Duodenal mucosa (tissue), 2 donors: ENCODE measurements at regions not wholly inside any gene's neighbourhood (a gene's known extent, or its start where the extent isn't known, plus 50 kb on each side); places are given as distances from the start of the nearest gene placed in this dataset.

Experiments
- H3K27ac ChIP-seq: one replicate; pipeline ENCODE4 v1.7.0; 2013; ENCODE audit warnings: low read depth, low read length
- H3K27me3 ChIP-seq, 2 donors: one replicate each; pipeline ENCODE4 v1.7.0; 2013; ENCODE audit warnings: low read length in 2 of 2, control low read depth in 1 of 2; ENCODE audit not compliant: insufficient read depth in 2 of 2, control insufficient read depth in 1 of 2
- H3K36me3 ChIP-seq, 2 donors: one replicate each; pipeline ENCODE4 v1.7.0; 2013; ENCODE audit warnings: low read length in 2 of 2, control low read depth in 1 of 2; ENCODE audit not compliant: insufficient read depth in 2 of 2, control insufficient read depth in 1 of 2
- H3K4me1 ChIP-seq, 2 donors: one replicate each; pipeline ENCODE4 v1.7.0; 2013; ENCODE audit warnings: low read length in 2 of 2, control low read depth in 1 of 2; ENCODE audit not compliant: insufficient read depth in 2 of 2, control insufficient read depth in 1 of 2
- H3K4me3 ChIP-seq, 2 donors: one replicate each; pipeline ENCODE4 v1.7.0; 2013; ENCODE audit warnings: low read length in 2 of 2, low read depth in 1 of 2
- H3K9ac ChIP-seq, 2 donors: one replicate each; pipeline ENCODE4 v1.7.0; 2013; ENCODE audit warnings: low read length in 2 of 2, low read depth in 1 of 2
- H3K9me3 ChIP-seq, 2 donors: one replicate each; pipeline ENCODE4 v1.7.0; 2013; ENCODE audit warnings: low read length in 2 of 2, control low read depth in 1 of 2; ENCODE audit not compliant: control insufficient read depth in 1 of 2

GRCh38 chr13:106433066-106433465 is 102.4 kb downstream of the EFNB2 start:
- no peak overlapping the region for H3K9ac ChIP-seq
- H3K36me3 ChIP-seq, result no peaks in the 10 kb centered on the region
- no peak overlapping the region for H3K27ac ChIP-seq
- no peaks in the 10 kb centered on the region for H3K9me3 ChIP-seq
- no peak overlapping the region for H3K4me3 ChIP-seq
- H3K4me1 ChIP-seq, result no peaks in the 10 kb centered on the region
- H3K27me3 ChIP-seq, result no peaks in the 10 kb centered on the region

DNA sequence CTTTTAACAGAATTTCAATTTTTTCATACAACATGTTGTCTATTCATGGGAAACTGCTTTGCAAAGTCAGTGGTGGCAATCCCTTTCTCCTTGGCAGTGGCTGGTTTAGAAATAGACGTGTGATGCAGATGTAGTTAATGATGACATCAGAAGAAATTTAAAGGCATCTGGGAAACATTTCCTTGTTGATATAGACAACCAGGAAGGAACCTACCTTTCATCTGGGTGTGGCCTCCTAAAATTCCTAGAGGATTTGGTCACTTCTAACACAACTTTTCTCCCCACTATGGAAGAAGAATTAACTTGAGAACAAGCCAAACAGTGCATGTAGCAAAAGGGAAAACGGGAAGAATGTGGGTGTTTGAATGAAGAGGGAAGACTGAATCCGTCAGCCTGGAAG is 102.8 kb downstream of the EFNB2 start:
- Histone ChIP-seq H3K27ac (no peak overlapping the region), H3K4me1 (no peaks in the 10 kb centered on the region), H3K9me3 (no peaks in the 10 kb centered on the region), H3K4me3 (no peak overlapping the region), H3K9ac (no peak overlapping the region), H3K27me3 (no peaks in the 10 kb centered on the region), H3K36me3 (no peaks in the 10 kb centered on the region)

- Histone ChIP-seq H3K36me3 (no peaks in the 10 kb centered on the region), H3K4me3 (no peak overlapping the region), H3K9ac (no peak overlapping the region)
These were observed 108.6 kb downstream of the EFNB2 start for GRCh38 chr13:106426909-106427308.

DNA sequence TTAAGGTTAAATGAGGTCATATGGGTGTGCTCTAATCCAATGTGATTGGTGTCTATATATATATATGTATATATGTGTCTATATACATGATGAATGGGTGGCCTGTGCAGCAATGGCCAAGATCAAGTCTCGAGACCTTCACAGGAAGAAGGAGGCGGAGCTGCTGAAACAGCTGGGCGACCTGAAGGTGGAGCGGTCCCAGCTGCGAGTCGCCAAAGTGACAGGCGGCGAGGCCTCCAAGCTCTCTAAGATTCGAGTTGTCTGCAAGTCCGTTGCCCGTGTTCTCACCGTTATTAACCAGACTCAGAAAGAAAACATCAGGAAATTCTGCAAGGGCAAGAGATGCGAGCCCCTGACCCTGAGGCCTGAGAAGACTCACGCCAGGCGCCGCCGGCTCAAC is 109.8 kb downstream of the EFNB2 start:
- Histone ChIP-seq H3K27ac (no peak overlapping the region), H3K27me3 (no peaks in the 10 kb centered on the region), H3K9me3 (no peaks in the 10 kb centered on the region), H3K36me3 (no peaks in the 10 kb centered on the region), H3K4me1 (no peaks in the 10 kb centered on the region), H3K9ac (no peak overlapping the region), H3K4me3 (no peak overlapping the region)

More at GRCh38 chr13:106426909-106427308, 108.6 kb downstream of the EFNB2 start:
- no peaks in the 10 kb centered on the region for H3K9me3 ChIP-seq
- H3K27ac ChIP-seq, result no peak overlapping the region
- no peaks in the 10 kb centered on the region for H3K27me3 ChIP-seq
- no peaks in the 10 kb centered on the region for H3K4me1 ChIP-seq

DNA sequence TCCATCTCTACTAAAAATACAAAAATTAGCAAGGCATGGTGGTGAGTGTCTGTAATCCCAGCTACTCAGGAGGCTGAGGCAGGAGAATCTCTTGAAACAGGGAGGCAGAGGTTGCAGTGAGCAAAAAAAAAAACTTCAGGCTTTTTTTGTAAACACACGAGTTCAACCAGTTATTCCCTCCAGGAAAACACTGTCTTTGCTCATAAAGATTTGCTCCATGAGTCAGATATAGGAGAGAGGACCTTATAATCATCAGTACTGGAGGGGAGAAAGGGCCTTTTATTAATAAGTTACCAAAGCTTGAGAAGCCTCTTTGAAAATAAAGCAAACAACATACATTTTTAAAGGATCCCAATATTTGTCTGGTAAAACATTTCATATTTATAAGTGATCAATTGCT is 110.7 kb downstream of the EFNB2 start:
- H3K9ac ChIP-seq, result no peak overlapping the region
- H3K4me3 ChIP-seq, result no peak overlapping the region
- H3K9me3 ChIP-seq, result no peaks in the 10 kb centered on the region
- no peaks in the 10 kb centered on the region for H3K27me3 ChIP-seq
- no peaks in the 10 kb centered on the region for H3K4me1 ChIP-seq
- H3K36me3 ChIP-seq, result no peaks in the 10 kb centered on the region
- H3K27ac ChIP-seq, result no peak overlapping the region

GRCh38 chr13:106423530-106423929 is 111.9 kb downstream of the EFNB2 start:
- Histone ChIP-seq H3K36me3 (no peaks in the 10 kb centered on the region), H3K9me3 (no peaks in the 10 kb centered on the region), H3K27ac (no peak overlapping the region), H3K4me3 (no peak overlapping the region), H3K4me1 (no peaks in the 10 kb centered on the region), H3K9ac (no peak overlapping the region), H3K27me3 (no peaks in the 10 kb centered on the region)

DNA sequence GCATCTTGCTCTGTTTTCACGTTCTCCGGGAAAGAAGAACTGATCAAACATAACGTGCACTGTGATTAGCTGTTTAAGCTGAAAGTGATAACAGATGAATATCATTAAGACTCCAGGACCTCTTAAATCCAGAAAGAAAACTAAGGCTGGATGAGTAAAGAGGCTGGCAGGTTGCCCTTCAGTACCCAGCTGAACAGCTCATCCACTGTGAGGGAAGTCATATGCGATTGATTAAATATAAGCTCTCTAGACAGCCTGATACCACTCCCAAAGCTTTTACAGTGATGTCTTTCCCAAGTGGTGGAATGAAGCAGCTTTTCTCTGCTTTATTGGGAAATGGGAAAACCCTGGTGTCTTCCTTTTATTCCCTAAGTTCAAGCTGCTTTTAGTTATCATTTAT is 116.9 kb downstream of the EFNB2 start:
- no peaks in the 10 kb centered on the region for H3K27me3 ChIP-seq
- no peak overlapping the region for H3K27ac ChIP-seq
- H3K4me1 ChIP-seq, result no peaks in the 10 kb centered on the region
- no peaks in the 10 kb centered on the region for H3K36me3 ChIP-seq
- no peaks in the 10 kb centered on the region for H3K9me3 ChIP-seq
- no peak overlapping the region for H3K9ac ChIP-seq
- no peak overlapping the region for H3K4me3 ChIP-seq

DNA sequence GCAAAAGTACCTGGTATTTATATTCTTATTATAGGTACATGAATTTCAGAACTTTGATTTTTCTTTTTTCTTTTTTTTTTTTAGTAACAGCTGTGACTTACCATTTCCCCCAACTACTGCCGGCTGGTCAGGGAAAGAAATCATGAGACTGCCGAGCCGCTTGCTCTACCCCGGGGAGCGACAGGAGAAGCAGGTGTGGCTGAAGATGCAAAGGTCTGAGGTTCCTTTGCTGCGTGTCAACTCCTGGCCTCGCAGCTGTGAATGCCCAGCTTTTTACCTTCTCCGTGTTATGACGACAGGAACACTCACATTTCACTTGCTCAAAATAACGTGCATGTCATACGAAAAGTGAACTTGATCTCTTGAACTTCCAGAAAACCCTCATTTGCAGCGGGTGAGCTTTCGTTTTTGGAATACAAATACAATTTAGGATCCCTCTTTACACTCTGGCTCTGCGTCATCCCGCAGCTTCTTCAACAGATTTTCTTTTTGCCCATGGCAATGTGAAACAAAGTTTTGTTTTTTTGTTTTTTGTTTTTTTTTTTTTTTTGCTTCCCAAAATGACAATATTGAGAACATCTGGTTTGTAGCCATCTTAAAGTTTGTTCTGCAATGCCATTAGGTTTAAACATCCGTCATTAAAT is 117.9 kb downstream of the EFNB2 start:
- Histone ChIP-seq H3K4me3 (peak overlapping the region; percentile 44 to 59), H3K27me3 (no peaks in the 10 kb centered on the region), H3K27ac (no peak overlapping the region), H3K4me1 (no peaks in the 10 kb centered on the region), H3K9me3 (no peaks in the 10 kb centered on the region), H3K36me3 (no peaks in the 10 kb centered on the region), H3K9ac (no peak overlapping the region)

DNA sequence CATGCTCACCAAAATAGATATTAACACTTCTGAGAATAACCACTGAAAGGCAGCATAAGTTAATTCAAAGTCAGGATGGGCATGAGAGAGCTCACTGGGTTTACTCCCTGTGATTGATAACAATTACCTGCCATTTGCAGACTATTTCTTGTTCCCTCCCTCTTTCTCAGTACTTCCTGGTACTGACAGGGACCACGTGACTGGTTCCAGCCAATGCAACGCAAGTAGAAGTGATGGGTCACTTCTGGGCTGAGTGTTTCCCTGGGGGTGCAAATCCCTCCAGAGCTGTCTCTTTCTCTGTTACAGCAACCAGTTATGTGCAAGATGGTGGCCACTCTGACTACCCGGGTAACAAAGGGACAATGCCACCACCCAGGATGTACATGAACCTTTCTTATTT is 118.8 kb downstream of the EFNB2 start:
- no peaks in the 10 kb centered on the region for H3K27me3 ChIP-seq
- H3K4me1 ChIP-seq, result no peaks in the 10 kb centered on the region
- no peaks in the 10 kb centered on the region for H3K9me3 ChIP-seq
- H3K9ac ChIP-seq, result no peak overlapping the region
- H3K27ac ChIP-seq, result no peak overlapping the region
- no peak overlapping the region for H3K4me3 ChIP-seq
- H3K36me3 ChIP-seq, result no peaks in the 10 kb centered on the region

- H3K4me1 ChIP-seq, result no peaks in the 10 kb centered on the region
- H3K9me3 ChIP-seq, result no peaks in the 10 kb centered on the region
- no peak overlapping the region for H3K4me3 ChIP-seq
These were observed 119.5 kb downstream of the EFNB2 start for GRCh38 chr13:106415971-106416370.

DNA sequence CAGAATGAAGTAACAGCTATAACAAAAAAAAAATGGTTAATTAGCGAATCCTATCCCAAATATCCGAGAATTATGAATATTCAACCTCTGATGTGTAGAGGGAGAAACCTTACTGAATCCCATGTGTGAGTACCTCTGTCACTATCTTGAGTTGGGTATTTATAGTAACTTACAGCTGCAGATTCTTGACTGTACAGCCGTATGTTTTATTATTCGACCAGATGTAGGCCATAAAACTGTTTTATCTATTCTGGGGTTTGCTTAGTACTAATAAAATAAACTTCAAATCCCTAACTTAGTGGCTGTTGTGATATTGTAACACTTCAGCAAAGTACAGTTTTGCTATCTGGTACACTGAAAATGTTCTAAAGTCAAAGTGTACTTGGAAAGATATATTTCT is 120.0 kb downstream of the EFNB2 start:
- no peaks in the 10 kb centered on the region for H3K4me1 ChIP-seq
- no peak overlapping the region for H3K9ac ChIP-seq
- no peaks in the 10 kb centered on the region for H3K9me3 ChIP-seq
- no peaks in the 10 kb centered on the region for H3K36me3 ChIP-seq
- no peak overlapping the region for H3K4me3 ChIP-seq
- no peaks in the 10 kb centered on the region for H3K27me3 ChIP-seq
- no peak overlapping the region for H3K27ac ChIP-seq

More at GRCh38 chr13:106415971-106416370, 119.5 kb downstream of the EFNB2 start:
- H3K9ac ChIP-seq, result no peak overlapping the region
- H3K27me3 ChIP-seq, result no peaks in the 10 kb centered on the region
- no peaks in the 10 kb centered on the region for H3K36me3 ChIP-seq
- no peak overlapping the region for H3K27ac ChIP-seq
